ENCODE measurements at regions not wholly inside any gene's neighbourhood (a gene's known extent, or its start where the extent isn't known, plus 50 kb on each side); places are given as distances from the start of the nearest gene placed in this dataset.

DNA sequence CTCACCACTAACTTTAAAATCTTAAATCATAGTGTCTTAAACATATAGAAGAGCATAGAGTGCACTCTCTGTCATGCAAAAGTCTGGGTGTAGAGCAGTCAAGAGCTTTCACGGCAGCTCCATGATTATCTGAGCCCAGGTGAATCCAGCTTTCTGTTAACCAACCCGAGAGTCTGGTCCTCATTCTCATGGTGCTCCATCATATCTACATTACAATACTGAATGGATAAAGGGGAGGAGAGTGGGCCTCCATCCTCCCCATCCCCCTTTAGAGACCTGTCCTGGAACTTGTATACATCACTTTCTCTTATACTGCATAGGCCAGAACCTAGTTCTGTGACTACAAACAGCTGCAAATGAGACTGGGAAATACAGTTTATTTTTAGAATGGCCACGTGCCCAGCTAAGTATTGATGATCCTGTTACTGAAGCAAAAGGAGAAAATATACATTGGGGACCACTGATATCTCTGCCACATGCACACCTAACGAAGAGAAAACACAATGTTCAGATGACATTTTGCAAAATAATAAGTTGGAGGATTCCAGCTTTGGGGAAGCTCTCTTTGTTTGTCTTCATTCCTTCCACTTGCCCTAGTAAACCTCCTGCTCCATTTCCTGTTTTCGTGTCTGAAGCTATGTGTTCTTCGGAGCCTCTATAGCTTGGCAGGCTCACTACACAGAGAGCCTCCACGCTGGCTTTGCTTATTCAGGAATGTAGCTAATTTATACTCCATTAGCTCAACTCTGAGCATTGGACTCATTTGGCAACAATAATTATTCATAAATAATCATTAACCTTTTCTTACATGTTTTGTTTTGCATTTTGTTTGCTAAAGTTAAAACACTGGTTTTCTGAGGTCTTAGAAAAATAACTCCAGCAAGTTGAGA, 110.1 kb downstream of the IYD start:
- no peak for TF ChIP-seq EZH2 (IDR thresholded peaks at IDR 0.05; ENCODE audit: borderline replicate concordance, low read length)
- TF ChIP-seq, protein P1, sequence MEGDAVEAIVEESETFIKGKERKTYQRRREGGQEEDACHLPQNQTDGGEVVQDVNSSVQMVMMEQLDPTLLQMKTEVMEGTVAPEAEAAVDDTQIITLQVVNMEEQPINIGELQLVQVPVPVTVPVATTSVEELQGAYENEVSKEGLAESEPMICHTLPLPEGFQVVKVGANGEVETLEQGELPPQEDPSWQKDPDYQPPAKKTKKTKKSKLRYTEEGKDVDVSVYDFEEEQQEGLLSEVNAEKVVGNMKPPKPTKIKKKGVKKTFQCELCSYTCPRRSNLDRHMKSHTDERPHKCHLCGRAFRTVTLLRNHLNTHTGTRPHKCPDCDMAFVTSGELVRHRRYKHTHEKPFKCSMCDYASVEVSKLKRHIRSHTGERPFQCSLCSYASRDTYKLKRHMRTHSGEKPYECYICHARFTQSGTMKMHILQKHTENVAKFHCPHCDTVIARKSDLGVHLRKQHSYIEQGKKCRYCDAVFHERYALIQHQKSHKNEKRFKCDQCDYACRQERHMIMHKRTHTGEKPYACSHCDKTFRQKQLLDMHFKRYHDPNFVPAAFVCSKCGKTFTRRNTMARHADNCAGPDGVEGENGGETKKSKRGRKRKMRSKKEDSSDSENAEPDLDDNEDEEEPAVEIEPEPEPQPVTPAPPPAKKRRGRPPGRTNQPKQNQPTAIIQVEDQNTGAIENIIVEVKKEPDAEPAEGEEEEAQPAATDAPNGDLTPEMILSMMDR (conservative IDR thresholded peaks at IDR 0.05 in 1 of 2, IDR thresholded peaks at IDR 0.05 in 1 of 2; ENCODE audit: extremely low read depth in 1 of 2, insufficient read depth in 1 of 2, low read depth in 1 of 2, low read length in 2 of 2), result no peak
